Effector memory CD8-positive, alpha-beta T cell (primary cell): ENCODE measurements at regions not wholly inside any gene's neighbourhood (a gene's known extent, or its start where the extent isn't known, plus 50 kb on each side); places are given as distances from the start of the nearest gene placed in this dataset.
"Not testable (repeated sequence)": the region's sequence is repeated elsewhere in the genome, so short reads cannot be mapped to it uniquely, and the experiment has no call there.

Experiments used
- ATAC-seq: fragments of 150-1000 bp; cut with Tn5 transposase; replicated peaks from 2 replicates; pipeline ENCODE4 v1.10.0; 2021; ENCODE audit warnings: mild to moderate bottlenecking, moderate library complexity
- DNase-seq, 3 experiments: peaks; one replicate each; pipeline ENCODE4 v3.0.0; 2021
- H3K27ac Mint-ChIP-seq, 2 donors: one replicate each; pipeline ENCODE4 v1.8.0; 2022; ENCODE audit warnings: mild to moderate bottlenecking in 2 of 2, mixed read lengths in 2 of 2, moderate library complexity in 2 of 2
- H3K27me3 Mint-ChIP-seq, 2 donors: one replicate each; pipeline ENCODE4 v1.8.0; 2022; ENCODE audit warnings: mixed read lengths in 2 of 2
- H3K36me3 Mint-ChIP-seq: one replicate; pipeline ENCODE4 v1.8.0; 2022; ENCODE audit warnings: mild to moderate bottlenecking, moderate library complexity, mixed read lengths; ENCODE audit not compliant: insufficient read depth
- H3K4me1 Mint-ChIP-seq, 2 donors: one replicate each; pipeline ENCODE4 v1.8.0; 2022; ENCODE audit warnings: low read depth in 2 of 2, mixed read lengths in 2 of 2
- H3K4me3 Mint-ChIP-seq, 2 donors: one replicate each; pipeline ENCODE4 v1.8.0; 2022; ENCODE audit warnings: mild to moderate bottlenecking in 2 of 2, mixed read lengths in 2 of 2, moderate library complexity in 2 of 2
- H3K9me3 Mint-ChIP-seq, 2 donors: one replicate each; pipeline ENCODE4 v1.8.0; 2022; ENCODE audit warnings: mixed read lengths in 2 of 2

DNA sequence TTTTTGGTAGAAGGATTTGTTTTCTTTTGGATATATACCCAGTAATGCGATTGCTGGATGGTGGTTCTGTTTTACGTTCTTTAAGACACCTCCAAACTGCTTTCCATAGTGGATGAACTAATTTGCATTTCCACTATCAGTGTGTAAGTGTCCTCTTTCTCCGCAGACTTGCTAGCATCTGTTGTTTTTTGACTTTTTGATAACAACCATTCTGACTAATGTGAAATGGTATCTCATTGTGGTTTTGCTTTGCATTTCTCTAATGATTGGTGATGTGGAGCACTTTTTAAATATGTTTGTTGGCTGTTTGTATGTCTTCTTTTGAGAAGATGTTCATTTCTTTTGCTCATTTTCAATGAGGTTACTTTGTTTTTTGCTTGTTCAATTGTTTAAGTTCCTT lies 260.9 kb upstream of the CWC22 start:
- ATAC-seq (no peak), DNase-seq (no peak)
- H3K9me3 Mint-ChIP-seq = peaks cover 0 to 6% of the 10 kb centered on the region in 2 donors
- H3K4me3 Mint-ChIP-seq = no peak overlapping the region
- no peaks in the 10 kb centered on the region for H3K4me1 Mint-ChIP-seq
- H3K27ac Mint-ChIP-seq = no peak overlapping the region
- H3K36me3 Mint-ChIP-seq = no peaks in the 10 kb centered on the region
- no peaks in the 10 kb centered on the region for H3K27me3 Mint-ChIP-seq

DNA sequence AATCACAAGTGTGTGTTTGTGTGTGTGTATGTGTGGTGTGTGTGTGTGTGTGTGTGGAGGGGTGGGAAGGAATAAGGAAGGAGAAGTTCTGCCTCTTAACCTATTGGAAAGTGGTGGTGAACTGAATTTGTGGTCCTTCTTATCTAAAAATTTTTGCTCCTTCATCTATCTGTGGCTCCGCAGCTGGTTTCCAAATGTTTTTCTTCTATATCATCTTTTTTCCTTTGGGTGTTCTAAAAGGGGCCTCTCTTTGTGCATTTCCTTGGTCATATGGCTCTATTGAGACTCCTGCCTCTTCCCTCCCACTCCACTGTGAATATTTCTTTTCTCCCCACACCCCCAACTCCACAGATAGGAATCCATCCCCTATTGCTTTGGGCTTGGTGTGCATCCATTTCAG lies 254.9 kb upstream of the CWC22 start:
- H3K27ac Mint-ChIP-seq = no peak overlapping the region
- H3K4me1 Mint-ChIP-seq = no peaks in the 10 kb centered on the region
- H3K9me3 Mint-ChIP-seq = no peaks in the 10 kb centered on the region
- no peak overlapping the region for H3K4me3 Mint-ChIP-seq
- no peaks in the 10 kb centered on the region for H3K27me3 Mint-ChIP-seq
- H3K36me3 Mint-ChIP-seq = no peaks in the 10 kb centered on the region
- DNase-seq (no peak), ATAC-seq (no peak)

DNA sequence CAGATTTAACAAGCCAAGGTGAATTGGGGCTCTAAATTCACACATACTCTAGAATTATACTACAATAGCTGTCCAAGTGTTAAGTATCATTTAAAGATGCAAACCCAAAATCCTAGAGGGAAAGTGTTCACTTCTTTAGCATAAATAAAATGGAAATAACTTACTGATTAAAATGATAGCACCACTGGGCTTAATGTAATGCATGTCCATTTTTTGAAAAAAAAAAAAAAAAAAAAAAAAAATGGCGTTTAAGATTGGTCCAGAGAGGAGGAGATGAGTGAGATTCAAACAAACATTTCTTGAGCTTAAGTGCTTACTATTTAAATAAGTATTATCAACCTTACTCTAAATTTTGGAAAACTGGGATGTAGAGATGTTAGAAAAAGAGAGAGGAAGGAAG lies 251.5 kb upstream of the CWC22 start:
- ATAC-seq = no peak
- DNase-seq = no peak
- no peak overlapping the region for H3K27ac Mint-ChIP-seq
- H3K9me3 Mint-ChIP-seq = no peaks in the 10 kb centered on the region
- H3K27me3 Mint-ChIP-seq = peaks cover 0 to 6% of the 10 kb centered on the region in 2 donors
- peaks cover 2% of the 10 kb centered on the region for H3K36me3 Mint-ChIP-seq
- H3K4me3 Mint-ChIP-seq = no peak overlapping the region
- H3K4me1 Mint-ChIP-seq = no peaks in the 10 kb centered on the region

DNA sequence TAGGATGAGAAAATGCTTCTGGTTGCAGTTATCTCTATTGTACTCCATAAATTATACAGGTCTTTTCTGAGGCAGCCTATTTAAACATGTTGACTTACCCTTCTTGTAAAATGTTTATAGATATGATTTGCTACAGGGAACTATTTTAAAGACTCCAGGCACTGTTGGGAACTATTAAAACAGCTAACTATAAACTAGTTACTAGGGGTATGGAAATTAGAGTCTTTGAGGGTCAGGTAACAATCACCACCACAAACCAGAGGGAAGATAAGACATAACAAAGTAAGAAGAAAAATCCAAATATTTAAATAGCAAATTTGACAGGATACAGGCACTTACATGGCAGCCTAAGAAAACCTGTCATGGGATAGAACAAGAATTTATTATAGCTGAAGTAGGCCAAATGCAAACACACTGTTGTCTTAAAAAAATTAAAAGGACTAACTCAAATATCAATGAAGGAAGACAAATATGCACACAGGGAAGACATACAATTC lies 251.0 kb upstream of the CWC22 start:
- DNase-seq (no peak), ATAC-seq (no peak)
- Mint-ChIP-seq H3K9me3 (no peaks in the 10 kb centered on the region), H3K4me1 (no peaks in the 10 kb centered on the region), H3K4me3 (no peak overlapping the region), H3K27me3 (peaks cover 0 to 6% of the 10 kb centered on the region in 2 donors), H3K27ac (no peak overlapping the region), H3K36me3 (peaks cover 2% of the 10 kb centered on the region)

DNA sequence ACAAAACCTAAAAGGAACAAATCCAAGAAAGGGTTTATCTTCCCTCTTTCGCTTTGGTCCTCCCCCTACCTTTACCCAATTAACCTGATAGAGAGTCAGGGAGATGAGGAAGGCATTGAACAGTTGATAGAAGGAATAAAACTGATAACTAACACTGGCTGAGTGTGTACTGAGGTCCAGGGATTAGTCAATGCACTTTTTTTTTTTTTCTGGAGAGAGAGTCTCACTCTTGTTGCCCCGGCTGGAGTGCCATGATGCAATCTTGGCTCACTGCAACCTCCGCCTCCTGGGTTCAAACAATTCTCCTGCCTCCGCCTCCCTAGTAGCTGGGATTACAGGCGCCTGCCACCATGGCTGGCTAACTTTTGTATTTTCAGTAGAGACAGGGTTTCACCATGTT lies 250.2 kb upstream of the CWC22 start:
- Mint-ChIP-seq H3K36me3 (peaks cover 2% of the 10 kb centered on the region), H3K27me3 (peaks cover 5 to 6% of the 10 kb centered on the region in 2 donors), H3K4me1 (no peaks in the 10 kb centered on the region), H3K27ac (no peak overlapping the region), H3K9me3 (no peaks in the 10 kb centered on the region), H3K4me3 (no peak overlapping the region)
- ATAC-seq (no peak), DNase-seq (no peak)

DNA sequence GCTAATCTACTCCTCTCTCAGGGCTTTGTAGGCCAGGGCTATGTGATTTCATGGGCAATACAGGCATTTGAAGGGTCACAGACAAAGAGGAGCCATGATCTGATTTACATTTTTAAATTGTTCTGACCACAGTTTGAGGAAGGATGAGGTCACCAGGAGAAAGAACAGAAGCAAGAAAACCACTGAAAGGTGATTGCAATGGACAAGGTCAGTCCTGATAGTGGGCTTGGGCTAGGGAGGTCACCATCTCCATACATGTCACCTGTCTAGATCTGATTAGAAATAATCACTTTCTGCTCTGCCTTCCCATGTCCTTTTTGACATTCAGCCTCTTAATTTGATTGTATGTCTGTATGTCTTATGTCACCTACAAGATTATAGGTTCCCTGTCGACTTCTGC lies 248.9 kb upstream of the CWC22 start:
- H3K27ac Mint-ChIP-seq = no peak overlapping the region
- H3K36me3 Mint-ChIP-seq = peaks cover 2% of the 10 kb centered on the region
- no peak overlapping the region for H3K4me3 Mint-ChIP-seq
- DNase-seq = no peak
- peaks cover 5 to 6% of the 10 kb centered on the region in 2 donors for H3K27me3 Mint-ChIP-seq
- H3K4me1 Mint-ChIP-seq = no peaks in the 10 kb centered on the region
- no peaks in the 10 kb centered on the region for H3K9me3 Mint-ChIP-seq
- ATAC-seq = no peak

DNA sequence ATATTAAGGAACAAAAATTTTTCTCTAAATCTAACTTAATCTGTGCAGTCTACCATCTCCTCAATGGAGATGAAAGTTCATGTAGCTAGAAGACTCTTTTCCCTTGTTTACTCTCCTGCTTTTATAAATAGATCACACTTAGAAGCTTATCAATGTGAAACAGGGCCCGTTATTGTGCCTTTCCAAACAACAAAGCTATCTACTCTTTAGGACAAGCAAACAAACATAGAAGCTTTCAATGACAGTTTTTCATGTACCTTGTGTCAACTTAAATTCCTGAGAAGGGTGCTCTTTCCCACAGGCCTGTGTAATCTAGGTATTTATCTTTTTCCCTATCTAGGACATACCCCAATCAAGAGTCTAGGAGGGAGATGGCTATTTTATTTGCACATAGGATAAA lies 247.8 kb upstream of the CWC22 start:
- H3K4me1 Mint-ChIP-seq = no peaks in the 10 kb centered on the region
- ATAC-seq = no peak
- DNase-seq = no peak
- H3K27me3 Mint-ChIP-seq = peaks cover 5 to 6% of the 10 kb centered on the region in 2 donors
- no peak overlapping the region for H3K4me3 Mint-ChIP-seq
- H3K36me3 Mint-ChIP-seq = peaks cover 2% of the 10 kb centered on the region
- H3K27ac Mint-ChIP-seq = no peak overlapping the region
- H3K9me3 Mint-ChIP-seq = no peaks in the 10 kb centered on the region

DNA sequence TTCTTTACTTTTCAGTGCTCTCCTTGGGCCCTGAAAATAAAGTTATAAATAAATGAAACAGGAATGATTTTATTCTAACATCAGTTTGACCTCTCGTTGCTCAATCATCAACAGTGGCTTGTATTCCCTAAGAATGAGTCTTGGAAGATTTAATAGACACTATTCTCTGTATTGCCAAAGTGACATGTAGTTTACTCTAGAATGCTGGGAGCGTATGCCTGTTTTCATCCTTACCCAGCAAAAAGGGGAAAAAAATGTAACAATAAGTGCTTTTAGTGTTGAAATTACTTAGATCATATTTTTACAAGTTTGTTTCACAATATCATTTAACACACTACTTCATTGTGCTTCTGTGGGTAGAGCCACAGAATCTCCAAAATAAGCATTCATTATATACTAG lies 240.6 kb upstream of the CWC22 start:
- Mint-ChIP-seq H3K36me3 (no peaks in the 10 kb centered on the region), H3K27ac (no peak overlapping the region), H3K4me3 (no peak overlapping the region), H3K4me1 (no peaks in the 10 kb centered on the region), H3K27me3 (peaks cover 0 to 3% of the 10 kb centered on the region in 2 donors), H3K9me3 (no peaks in the 10 kb centered on the region)
- ATAC-seq = no peak
- DNase-seq = no peak

DNA sequence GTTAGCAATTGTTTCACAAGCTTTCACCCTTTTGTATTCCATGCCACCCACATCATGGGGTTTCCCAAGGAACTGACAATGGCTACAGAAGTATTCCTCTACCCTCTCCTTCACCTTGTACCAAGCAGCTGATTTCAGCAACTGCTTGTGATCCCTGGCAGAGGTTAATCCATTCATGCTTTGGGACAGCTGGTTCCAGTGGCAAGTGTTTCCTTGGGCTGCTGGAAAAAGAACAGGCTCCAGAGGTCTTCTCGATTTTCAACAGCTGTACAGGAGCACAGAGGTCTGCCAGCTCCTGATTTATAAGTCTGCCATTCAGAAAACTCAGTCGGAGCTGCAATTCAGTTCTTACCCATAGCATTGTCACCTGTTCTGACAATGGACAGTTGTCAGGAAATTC lies 239.2 kb upstream of the CWC22 start:
- DNase-seq (no peak), ATAC-seq (no peak)
- H3K4me1 Mint-ChIP-seq = no peaks in the 10 kb centered on the region
- H3K9me3 Mint-ChIP-seq = no peaks in the 10 kb centered on the region
- H3K27me3 Mint-ChIP-seq = no peaks in the 10 kb centered on the region
- H3K4me3 Mint-ChIP-seq = no peak overlapping the region
- H3K27ac Mint-ChIP-seq = no peak overlapping the region
- no peaks in the 10 kb centered on the region for H3K36me3 Mint-ChIP-seq

DNA sequence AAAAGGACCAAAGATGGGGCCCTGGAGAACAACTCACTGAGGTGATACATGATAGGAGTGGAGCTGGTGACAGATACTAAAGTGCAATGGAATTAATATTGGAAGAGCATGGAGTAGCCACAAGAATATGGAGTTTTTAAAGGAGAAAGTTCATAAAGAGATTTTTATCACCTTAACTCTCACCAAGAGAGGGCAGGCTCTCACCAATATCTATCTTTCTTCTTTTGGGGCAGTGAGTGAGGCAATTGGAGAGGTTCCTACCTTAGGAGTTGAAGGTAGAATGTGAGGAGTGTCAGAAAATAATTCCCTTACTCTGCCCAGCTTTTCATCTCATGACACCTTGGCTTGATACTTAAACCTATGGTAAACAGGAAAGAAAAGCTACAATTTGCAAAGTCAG lies 233.7 kb upstream of the CWC22 start:
- H3K27ac Mint-ChIP-seq = no peak overlapping the region
- H3K4me1 Mint-ChIP-seq = no peaks in the 10 kb centered on the region
- H3K4me3 Mint-ChIP-seq = no peak overlapping the region
- H3K36me3 Mint-ChIP-seq = no peaks in the 10 kb centered on the region
- ATAC-seq = no peak
- H3K27me3 Mint-ChIP-seq = peaks cover 0 to 16% of the 10 kb centered on the region in 2 donors
- no peaks in the 10 kb centered on the region for H3K9me3 Mint-ChIP-seq
- DNase-seq = no peak

DNA sequence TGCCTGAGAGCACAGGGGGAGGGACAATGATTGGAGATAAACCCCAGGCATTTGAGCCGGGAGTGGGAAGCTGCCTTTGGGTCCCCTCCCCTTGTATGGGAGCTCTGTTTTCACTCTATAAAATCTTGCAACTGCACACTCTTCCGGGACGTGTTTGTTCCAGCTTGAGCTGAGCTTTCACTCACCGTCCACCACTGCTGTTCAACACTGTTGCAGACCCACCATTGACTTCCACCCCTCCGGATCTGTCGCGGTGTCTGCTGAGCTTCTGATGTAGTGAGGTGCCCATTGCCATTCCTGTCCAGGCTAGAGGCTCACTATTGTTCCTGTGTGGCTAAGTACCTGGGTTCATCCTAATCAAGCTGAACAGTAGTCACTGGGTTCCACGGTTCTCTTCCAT lies 231.6 kb upstream of the CWC22 start:
- Mint-ChIP-seq H3K27ac (no peak overlapping the region), H3K4me1 (no peaks in the 10 kb centered on the region), H3K36me3 (no peaks in the 10 kb centered on the region), H3K9me3 (no peaks in the 10 kb centered on the region), H3K27me3 (peaks cover 0 to 16% of the 10 kb centered on the region in 2 donors), H3K4me3 (no peak overlapping the region)
- ATAC-seq (no peak), DNase-seq (no peak)

DNA sequence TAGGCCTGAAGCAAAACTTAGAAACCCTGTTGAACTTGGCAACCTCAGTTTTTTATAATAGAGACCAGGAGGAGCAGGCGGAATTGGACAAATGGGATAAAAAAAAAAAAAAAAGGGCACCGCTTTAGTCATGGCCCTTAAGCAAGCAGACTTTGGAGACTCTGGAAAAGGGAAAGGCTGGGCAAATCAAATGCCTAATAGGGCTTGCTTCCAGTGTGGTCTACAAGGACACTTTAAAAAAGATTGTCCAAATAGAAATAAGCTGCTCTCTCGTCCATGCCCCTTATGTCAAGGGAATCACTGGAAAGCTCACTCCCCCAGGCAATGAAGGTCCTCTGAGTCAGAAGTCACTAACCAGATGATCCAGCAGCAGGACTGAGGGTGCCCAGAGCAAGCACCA lies 229.0 kb upstream of the CWC22 start:
- DNase-seq, H3K4me1 Mint-ChIP-seq, H3K9me3 Mint-ChIP-seq, H3K4me3 Mint-ChIP-seq, ATAC-seq, H3K27ac Mint-ChIP-seq, H3K36me3 Mint-ChIP-seq: not testable (repeated sequence)
- H3K27me3 Mint-ChIP-seq = peaks cover 0 to 16% of the 10 kb centered on the region in 2 donors

DNA sequence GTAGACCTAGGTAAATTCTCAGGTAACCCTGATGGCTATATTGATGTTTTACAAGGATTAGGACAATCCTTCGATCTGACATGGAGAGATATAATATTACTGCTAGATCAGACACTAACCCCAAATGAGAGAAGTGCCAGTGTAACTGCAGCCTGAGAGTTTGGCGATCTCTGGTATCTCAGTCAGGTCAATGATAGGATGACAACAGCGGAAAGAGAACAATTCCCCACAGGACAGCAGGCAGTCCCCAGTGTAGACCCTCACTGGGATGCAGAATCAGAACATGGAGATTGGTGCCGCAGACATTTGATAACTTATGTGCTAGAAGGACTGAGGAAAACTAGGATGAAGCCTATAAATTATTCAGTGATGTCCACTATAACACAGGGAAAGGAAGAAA lies 228.4 kb upstream of the CWC22 start:
- H3K4me1 Mint-ChIP-seq, ATAC-seq, DNase-seq, H3K9me3 Mint-ChIP-seq, H3K27ac Mint-ChIP-seq, H3K4me3 Mint-ChIP-seq, H3K36me3 Mint-ChIP-seq: not testable (repeated sequence)
- H3K27me3 Mint-ChIP-seq = peaks cover 0 to 16% of the 10 kb centered on the region in 2 donors

DNA sequence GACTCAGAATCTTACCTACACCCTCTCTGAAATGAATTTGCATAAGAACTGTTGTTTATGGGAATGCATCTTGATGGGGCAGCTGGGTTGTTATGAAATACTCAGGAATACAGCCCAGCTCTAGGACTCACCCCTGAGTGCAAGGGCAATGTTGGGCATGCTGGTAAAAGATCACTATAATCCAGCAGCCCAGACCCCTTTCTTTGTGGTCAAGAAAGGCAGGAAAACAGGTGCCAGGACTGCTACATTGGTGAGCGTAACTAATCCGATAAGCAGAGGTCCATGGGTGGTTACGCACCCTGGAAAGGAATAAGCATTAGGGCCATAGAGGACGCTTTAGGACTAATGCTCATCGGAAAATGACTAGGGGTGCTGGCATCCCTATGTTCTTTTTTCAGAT lies 227.9 kb upstream of the CWC22 start:
- H3K4me3 Mint-ChIP-seq, DNase-seq, H3K36me3 Mint-ChIP-seq, H3K4me1 Mint-ChIP-seq, H3K9me3 Mint-ChIP-seq, H3K27ac Mint-ChIP-seq, ATAC-seq: not testable (repeated sequence)
- peaks cover 2 to 16% of the 10 kb centered on the region in 2 donors for H3K27me3 Mint-ChIP-seq

DNA sequence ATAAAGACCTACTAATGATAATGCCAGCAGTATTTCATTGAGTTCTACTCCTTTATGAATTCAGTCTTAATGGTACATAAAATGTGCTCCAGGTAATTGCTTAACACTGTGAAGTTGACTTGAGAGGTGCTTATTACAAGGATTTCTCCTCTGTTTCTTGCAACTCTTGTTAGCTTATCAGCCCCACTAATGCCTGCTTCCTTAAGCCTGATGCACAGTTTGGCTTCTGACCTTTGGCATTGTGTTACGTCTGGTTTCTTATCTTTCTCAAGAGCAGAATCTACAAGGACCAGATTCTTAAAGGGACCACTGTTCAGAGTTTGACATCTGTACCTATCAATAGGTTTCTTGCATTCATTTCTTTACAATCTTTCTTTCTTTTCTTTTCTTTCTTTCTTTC lies 223.9 kb upstream of the CWC22 start:
- Mint-ChIP-seq H3K9me3 (no peaks in the 10 kb centered on the region), H3K27me3 (peaks cover 0 to 6% of the 10 kb centered on the region in 2 donors), H3K36me3 (no peaks in the 10 kb centered on the region), H3K4me1 (no peaks in the 10 kb centered on the region), H3K27ac (no peak overlapping the region), H3K4me3 (no peak overlapping the region)
- no peak for ATAC-seq
- no peak for DNase-seq
